GM12875 (cell line): ENCODE measurements at regions not wholly inside any gene's neighbourhood (a gene's known extent, or its start where the extent isn't known, plus 50 kb on each side); places are given as distances from the start of the nearest gene placed in this dataset.

ENCODE experiments used
- H3K4me3 ChIP-seq: one replicate; pipeline ENCODE4 v1.5.1; 2011; ENCODE audit warnings: low read depth, low read length, control low read depth
- CTCF ChIP-seq: IDR thresholded peaks from 2 replicates; pipeline ENCODE4 v1.5.1; 2011; ENCODE audit warnings: low read depth, mild to moderate bottlenecking, control low read depth, inconsistent platforms, low read length, moderate library complexity, borderline replicate concordance; ENCODE audit not compliant: insufficient read depth

GRCh38 chr20:51193066-51193772, 170.3 kb upstream of the KCNG1 start:
- no peak for TF ChIP-seq CTCF
- H3K4me3 ChIP-seq: no peak overlapping the region

- no peak for TF ChIP-seq CTCF
- H3K4me3 ChIP-seq: no peak overlapping the region
Measured at GRCh38 chr20:51190783-51191180, 167.9 kb upstream of the KCNG1 start.

- no peak for TF ChIP-seq CTCF
- no peak overlapping the region for H3K4me3 ChIP-seq
Measured at GRCh38 chr20:51189814-51190782, 167.2 kb upstream of the KCNG1 start.

GRCh38 chr20:51188941-51189340, 166.0 kb upstream of the KCNG1 start:
- no peak for TF ChIP-seq CTCF
- no peak overlapping the region for H3K4me3 ChIP-seq

GRCh38 chr20:51187261-51187660, 164.4 kb upstream of the KCNG1 start:
- no peak for TF ChIP-seq CTCF
- H3K4me3 ChIP-seq: no peak overlapping the region

GRCh38 chr20:51185861-51186260, 163.0 kb upstream of the KCNG1 start:
- no peak overlapping the region for H3K4me3 ChIP-seq

More at GRCh38 chr20:51185861-51186260, 163.0 kb upstream of the KCNG1 start:
- no peak for TF ChIP-seq CTCF
